ENCODE measurements at regions not wholly inside any gene's neighbourhood (a gene's known extent, or its start where the extent isn't known, plus 50 kb on each side); places are given as distances from the start of the nearest gene placed in this dataset.
"Not testable (repeated sequence)": the region's sequence is repeated elsewhere in the genome, so short reads cannot be mapped to it uniquely, and the experiment has no call there.

GRCh38 chr9:85813388-85813787 is 71.6 kb upstream of the AGTPBP1 start:
- not testable (repeated sequence) for TF ChIP-seq CTCF (conservative IDR thresholded peaks at IDR 0.05; ENCODE audit: low read depth, low read length); EZH2 (IDR thresholded peaks at IDR 0.05; ENCODE audit: borderline replicate concordance, low read depth, low read length, poor library complexity, severe bottlenecking)
